SK-N-SH treated with all-trans-retinoic acid at 6 μM for 48 hours (cell line): ENCODE measurements at regions not wholly inside any gene's neighbourhood (a gene's known extent, or its start where the extent isn't known, plus 50 kb on each side); places are given as distances from the start of the nearest gene placed in this dataset.

Experiments
- ATAC-seq: fragments of 200-7000 bp; cut with Tn5 transposase; 3 replicates; pipeline ENCODE4 v1.9.1; 2020; ENCODE audit warnings: mild to moderate bottlenecking, moderate library complexity
- ARNTL ChIP-seq: fragments of 450-650 bp; formaldehyde crosslinking; IDR thresholded peaks from 2 replicates; pipeline ENCODE4 v1.5.0; 2020; ENCODE audit warnings: low read depth, mild to moderate bottlenecking, moderate library complexity, borderline replicate concordance
- BACH2 ChIP-seq: fragments of 250-450 bp; sonication (Bioruptor Pico); IDR thresholded peaks from 2 replicates; pipeline ENCODE4 v1.9.0; 2021; ENCODE audit warnings: mild to moderate bottlenecking, borderline replicate concordance
- CREB5 ChIP-seq: fragments of 250-450 bp; sonication (Bioruptor Pico); IDR thresholded peaks from 2 replicates; pipeline ENCODE4 v1.5.1; 2020; ENCODE audit warnings: low read depth, mild to moderate bottlenecking, moderate library complexity
- CSDC2 ChIP-seq: fragments of 250-450 bp; sonication (Bioruptor Pico); IDR thresholded peaks from 2 replicates; pipeline ENCODE4 v1.5.0; 2020; ENCODE audit warnings: mild to moderate bottlenecking, moderate library complexity
- ESRRG ChIP-seq: fragments of 250-450 bp; sonication (Bioruptor Pico); IDR thresholded peaks from 2 replicates; pipeline ENCODE4 v1.6.1; 2021; ENCODE audit warnings: mild to moderate bottlenecking
- GLIS3 ChIP-seq: fragments of 250-450 bp; sonication (Bioruptor Pico); IDR thresholded peaks from 2 replicates; pipeline ENCODE4 v1.5.0; 2020; ENCODE audit warnings: mild to moderate bottlenecking, moderate library complexity
- ISL1 ChIP-seq: fragments of 250-450 bp; sonication (Bioruptor Pico); IDR thresholded peaks from 2 replicates; pipeline ENCODE4 v2.1.2; 2022; ENCODE audit warnings: mild to moderate bottlenecking, moderate library complexity
- OSR1 ChIP-seq: fragments of 250-450 bp; sonication (Bioruptor Pico); IDR thresholded peaks from 2 replicates; pipeline ENCODE4 v1.8.0; 2022; ENCODE audit warnings: moderate library complexity, mild to moderate bottlenecking, inconsistent platforms
- PATZ1 ChIP-seq: fragments of 250-450 bp; sonication (Bioruptor Pico); IDR thresholded peaks from 2 replicates; pipeline ENCODE4 v1.8.0; 2020; ENCODE audit warnings: mild to moderate bottlenecking, moderate library complexity, borderline replicate concordance
- PPARA ChIP-seq: fragments of 250-450 bp; sonication (Bioruptor Pico); IDR thresholded peaks from 2 replicates; pipeline ENCODE4 v1.5.0; 2020; ENCODE audit warnings: mild to moderate bottlenecking, borderline replicate concordance
- RARB ChIP-seq: fragments of 250-450 bp; sonication (Bioruptor Pico); IDR thresholded peaks from 2 replicates; pipeline ENCODE4 v1.8.0; 2021; ENCODE audit warnings: mild to moderate bottlenecking, moderate library complexity
- SNAI2 ChIP-seq: fragments of 250-450 bp; sonication (Bioruptor Pico); IDR thresholded peaks from 2 replicates; pipeline ENCODE4 v1.5.0; 2020; ENCODE audit warnings: mild to moderate bottlenecking, moderate library complexity
- TCF4 ChIP-seq: fragments of 250-450 bp; sonication (Bioruptor Pico); IDR thresholded peaks from 2 replicates; pipeline ENCODE4 v1.8.0; 2021; ENCODE audit warnings: mild to moderate bottlenecking, moderate library complexity, borderline replicate concordance
- TOX ChIP-seq: fragments of 250-450 bp; sonication (Bioruptor Pico); IDR thresholded peaks from 2 replicates; pipeline ENCODE4 v1.8.0; 2021; ENCODE audit warnings: mild to moderate bottlenecking, moderate library complexity, borderline replicate concordance
- TSHZ2 ChIP-seq: fragments of 250-450 bp; sonication (Bioruptor Pico); IDR thresholded peaks from 2 replicates; pipeline ENCODE4 v1.5.0; 2020; ENCODE audit warnings: mild to moderate bottlenecking, moderate library complexity
- ZC3H10 ChIP-seq: fragments of 250-450 bp; sonication (Bioruptor Pico); IDR thresholded peaks from 2 replicates; pipeline ENCODE4 v1.5.1; 2021; ENCODE audit warnings: mild to moderate bottlenecking, moderate library complexity
- ZFP3 ChIP-seq: fragments of 250-450 bp; sonication (Bioruptor Pico); IDR thresholded peaks from 2 replicates; pipeline ENCODE4 v1.5.0; 2020; ENCODE audit warnings: mild to moderate bottlenecking, moderate library complexity
- ZFP30 ChIP-seq: fragments of 450-650 bp; formaldehyde crosslinking; IDR thresholded peaks from 2 replicates; pipeline ENCODE4 v1.5.0; 2022; ENCODE audit warnings: mild to moderate bottlenecking, moderate library complexity
- ZNF565 ChIP-seq: fragments of 450-650 bp; formaldehyde crosslinking; conservative IDR thresholded peaks from 2 replicates; pipeline ENCODE4 v1.5.0; 2020; ENCODE audit warnings: low read depth, mild to moderate bottlenecking, moderate library complexity
- ZNF70 ChIP-seq: fragments of 450-650 bp; formaldehyde crosslinking; IDR thresholded peaks from 2 replicates; pipeline ENCODE4 v1.5.0; 2020; ENCODE audit warnings: mild to moderate bottlenecking, moderate library complexity
- ZNF8 ChIP-seq: fragments of 450-650 bp; formaldehyde crosslinking; IDR thresholded peaks from 2 replicates; pipeline ENCODE4 v1.5.0; 2020; ENCODE audit warnings: mild to moderate bottlenecking, moderate library complexity
- TF ChIP-seq, protein P1 (sequence below): fragments of 250-450 bp; sonication (Bioruptor Pico); IDR thresholded peaks from 2 replicates; pipeline ENCODE4 v1.5.1; 2021; ENCODE audit warnings: mild to moderate bottlenecking, moderate library complexity
- TF ChIP-seq, protein P2 (sequence below): fragments of 250-450 bp; sonication (Bioruptor Pico); IDR thresholded peaks from 2 replicates; pipeline ENCODE4 v1.8.0; 2021; ENCODE audit warnings: low read depth, mild to moderate bottlenecking, moderate library complexity, borderline replicate concordance

DNA sequence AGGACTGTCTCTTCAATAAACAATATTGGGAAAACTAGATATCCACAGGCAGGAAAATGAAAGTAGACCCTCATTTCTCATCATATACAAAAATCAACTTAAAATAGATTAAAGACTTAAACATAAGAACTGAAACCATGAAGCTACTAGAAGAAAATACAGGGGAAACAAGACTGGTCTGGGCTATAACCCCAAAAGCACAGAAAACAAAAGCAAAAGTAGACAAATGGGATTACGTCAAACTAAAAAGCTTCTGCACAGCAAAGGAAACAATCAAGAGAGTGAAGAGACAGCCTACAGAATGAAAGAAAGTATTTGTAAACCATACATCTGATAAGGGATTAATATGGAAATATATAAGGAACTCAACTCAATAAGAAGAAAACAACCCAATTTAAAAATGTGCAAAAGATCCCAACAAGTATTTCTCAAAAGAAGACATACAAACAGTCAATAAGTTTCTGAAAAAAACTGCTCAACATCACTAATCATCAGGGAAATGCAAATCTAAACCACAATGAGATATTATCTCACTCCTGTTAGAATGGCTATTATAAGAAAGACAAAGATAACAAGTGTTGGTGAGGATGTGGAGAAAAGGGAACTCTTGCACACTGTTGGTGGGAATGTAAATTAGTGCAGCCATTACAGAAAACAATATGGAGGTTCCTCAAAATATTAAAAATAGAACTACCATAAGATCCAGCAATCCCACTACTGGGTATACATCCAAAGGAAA lies 325.3 kb upstream of the RASGEF1B start:
- no peak for ATAC-seq
- TF ChIP-seq GLIS3 = no peak
- no peak for TF ChIP-seq CREB5 (CRISPR knock-in tag)
- TF ChIP-seq CSDC2 (CRISPR knock-in tag) = no peak
- no peak for TF ChIP-seq ZNF8 (CRISPR knock-in tag)
- TF ChIP-seq RARB (CRISPR knock-in tag) = no peak
- no peak for TF ChIP-seq ESRRG
- TF ChIP-seq, protein P1, sequence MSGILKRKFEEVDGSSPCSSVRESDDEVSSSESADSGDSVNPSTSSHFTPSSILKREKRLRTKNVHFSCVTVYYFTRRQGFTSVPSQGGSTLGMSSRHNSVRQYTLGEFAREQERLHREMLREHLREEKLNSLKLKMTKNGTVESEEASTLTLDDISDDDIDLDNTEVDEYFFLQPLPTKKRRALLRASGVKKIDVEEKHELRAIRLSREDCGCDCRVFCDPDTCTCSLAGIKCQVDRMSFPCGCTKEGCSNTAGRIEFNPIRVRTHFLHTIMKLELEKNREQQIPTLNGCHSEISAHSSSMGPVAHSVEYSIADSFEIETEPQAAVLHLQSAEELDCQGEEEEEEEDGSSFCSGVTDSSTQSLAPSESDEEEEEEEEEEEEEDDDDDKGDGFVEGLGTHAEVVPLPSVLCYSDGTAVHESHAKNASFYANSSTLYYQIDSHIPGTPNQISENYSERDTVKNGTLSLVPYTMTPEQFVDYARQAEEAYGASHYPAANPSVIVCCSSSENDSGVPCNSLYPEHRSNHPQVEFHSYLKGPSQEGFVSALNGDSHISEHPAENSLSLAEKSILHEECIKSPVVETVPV (CRISPR knock-in tag) = no peak
- TF ChIP-seq ZNF70 (CRISPR knock-in tag) = no peak
- TF ChIP-seq, protein P2, sequence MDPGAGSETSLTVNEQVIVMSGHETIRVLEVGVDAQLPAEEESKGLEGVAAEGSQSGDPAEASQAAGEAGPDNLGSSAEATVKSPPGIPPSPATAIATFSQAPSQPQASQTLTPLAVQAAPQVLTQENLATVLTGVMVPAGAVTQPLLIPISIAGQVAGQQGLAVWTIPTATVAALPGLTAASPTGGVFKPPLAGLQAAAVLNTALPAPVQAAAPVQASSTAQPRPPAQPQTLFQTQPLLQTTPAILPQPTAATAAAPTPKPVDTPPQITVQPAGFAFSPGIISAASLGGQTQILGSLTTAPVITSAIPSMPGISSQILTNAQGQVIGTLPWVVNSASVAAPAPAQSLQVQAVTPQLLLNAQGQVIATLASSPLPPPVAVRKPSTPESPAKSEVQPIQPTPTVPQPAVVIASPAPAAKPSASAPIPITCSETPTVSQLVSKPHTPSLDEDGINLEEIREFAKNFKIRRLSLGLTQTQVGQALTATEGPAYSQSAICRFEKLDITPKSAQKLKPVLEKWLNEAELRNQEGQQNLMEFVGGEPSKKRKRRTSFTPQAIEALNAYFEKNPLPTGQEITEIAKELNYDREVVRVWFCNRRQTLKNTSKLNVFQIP (CRISPR knock-in tag) = no peak
- no peak for TF ChIP-seq SNAI2 (CRISPR knock-in tag)
- no peak for TF ChIP-seq ZFP30
- no peak for TF ChIP-seq TCF4 (CRISPR knock-in tag)
- TF ChIP-seq BACH2 = no peak
- TF ChIP-seq TOX (CRISPR knock-in tag) = no peak
- no peak for TF ChIP-seq PPARA (CRISPR knock-in tag)
- TF ChIP-seq ARNTL (CRISPR knock-in tag) = no peak
- no peak for TF ChIP-seq OSR1 (CRISPR knock-in tag)
- no peak for TF ChIP-seq ISL1 (CRISPR knock-in tag)
- TF ChIP-seq ZC3H10 = no peak
- no peak for TF ChIP-seq TSHZ2

- ATAC-seq = no peak
- no peak for TF ChIP-seq BACH2
- no peak for TF ChIP-seq RARB (CRISPR knock-in tag)
- TF ChIP-seq TSHZ2 = no peak
- TF ChIP-seq ZNF565 (CRISPR knock-in tag) = no peak
- no peak for TF ChIP-seq ZFP3 (CRISPR knock-in tag)
- no peak for TF ChIP-seq OSR1 (CRISPR knock-in tag)
- no peak for TF ChIP-seq ISL1 (CRISPR knock-in tag)
- TF ChIP-seq ZFP30 = no peak
- no peak for TF ChIP-seq PATZ1
- TF ChIP-seq, protein P2 (CRISPR knock-in tag) = no peak
These were observed 320.8 kb upstream of the RASGEF1B start for GRCh38 chr4:81792521-81792920.
